H1 (cell line): ENCODE measurements at regions not wholly inside any gene's neighbourhood (a gene's known extent, or its start where the extent isn't known, plus 50 kb on each side); places are given as distances from the start of the nearest gene placed in this dataset.

Experiments
- CTCF ChIA-PET: fragments of 300-600 bp; sonication (Branson Sonifier 250); formaldehyde crosslinking; loops from one replicate; lab custom pipeline; 2021; ENCODE audit not compliant: partially characterized antibody; lab: Charles Lee
- POLR2A ChIA-PET: fragments of 300-600 bp; sonication (Branson Sonifier 250); formaldehyde crosslinking; loops from one replicate; lab custom pipeline; 2021; ENCODE audit warnings: inconsistent platforms; ENCODE audit not compliant: partially characterized antibody; lab: Charles Lee
- DNase-seq, 2 experiments: peaks; one replicate each; pipeline versions ENCODE4 v3.0.0 to v3.0.0-alpha.2; 2010 to 2022; ENCODE audit warnings: low spot score in 2 of 2, low read depth in 1 of 2, mixed read lengths in 1 of 2
- FAIRE-seq: peaks from 2 replicates; lab custom pipeline; 2011; peaks lifted over from hg19 to GRCh38; lab: Jason Lieb, UNC
- H2AFZ ChIP-seq: 2 replicates; pipeline ENCODE4 v1.8.1; 2012; ENCODE audit warnings: low read length, inconsistent platforms
- H2AK5ac ChIP-seq: 2 replicates; pipeline ENCODE4 v1.6.1; 2013; ENCODE audit warnings: low read depth, low read length
- H2BK120ac ChIP-seq: replicated peaks from 2 replicates; pipeline ENCODE3; 2013; ENCODE audit warnings: low read depth, low read length, inconsistent platforms
- H2BK12ac ChIP-seq: 2 replicates; pipeline ENCODE4 v1.6.1; 2013; ENCODE audit warnings: low read depth, low read length
- H2BK15ac ChIP-seq: 2 replicates; pipeline ENCODE4 v1.6.1; 2013; ENCODE audit warnings: low read length
- H2BK20ac ChIP-seq: 2 replicates; pipeline ENCODE4 v1.6.1; 2013; ENCODE audit warnings: low read length
- H2BK5ac ChIP-seq: 2 replicates; pipeline ENCODE4 v1.6.1; 2013; ENCODE audit warnings: low read depth, low read length
- H3K14ac ChIP-seq: 2 replicates; pipeline ENCODE4 v1.6.1; 2013; ENCODE audit warnings: inconsistent platforms; ENCODE audit not compliant: insufficient read length
- H3K18ac ChIP-seq: 2 replicates; pipeline ENCODE4 v1.6.1; 2013; ENCODE audit warnings: low read length; ENCODE audit errors: extremely low read depth
- H3K23ac ChIP-seq: 2 replicates; pipeline ENCODE4 v1.6.1; 2013; ENCODE audit warnings: inconsistent platforms; ENCODE audit not compliant: insufficient read length
- H3K23me2 ChIP-seq: 2 replicates; pipeline ENCODE4 v1.6.1; 2013; ENCODE audit warnings: low read depth, low read length
- H3K27ac ChIP-seq: 2 replicates; pipeline ENCODE4 v1.6.1; 2011; ENCODE audit warnings: low read depth, low read length, inconsistent platforms
- H3K27me3 ChIP-seq, 4 experiments: replicated peaks in 1 of 4; 1 replicate in 1 of 4; 2 replicates in 3 of 4; pipeline versions ENCODE4 v1.6.1 to v1.8.1; 2011 to 2013; ENCODE audit warnings: low read length in 3 of 4, mild to moderate bottlenecking in 3 of 4, inconsistent platforms in 2 of 4, mixed read lengths in 2 of 4, moderate library complexity in 1 of 4; ENCODE audit not compliant: control insufficient read depth in 3 of 4, insufficient read depth in 3 of 4; ENCODE audit errors: extremely low read depth in 1 of 4
- H3K36me3 ChIP-seq, 4 experiments: 2 replicates each; pipeline versions ENCODE4 v1.6.1 to v1.8.1; 2011 to 2013; ENCODE audit warnings: mild to moderate bottlenecking in 4 of 4, low read length in 3 of 4, moderate library complexity in 2 of 4, control low read depth in 1 of 4, inconsistent platforms in 1 of 4; ENCODE audit not compliant: insufficient read depth in 4 of 4, control insufficient read depth in 2 of 4
- H3K4ac ChIP-seq: replicated peaks from 2 replicates; pipeline ENCODE3; 2013; ENCODE audit warnings: low read length, low read depth, mixed read lengths, inconsistent platforms; ENCODE audit not compliant: insufficient read length
- H3K4me1 ChIP-seq, 4 experiments: replicated peaks in 1 of 4; 1 replicate in 1 of 4; 2 replicates in 3 of 4; pipeline versions ENCODE4 v1.6.1 to v1.8.1; 2011 to 2013; ENCODE audit warnings: low read length in 3 of 4, inconsistent platforms in 2 of 4, mixed read lengths in 1 of 4; ENCODE audit not compliant: insufficient read depth in 4 of 4, control insufficient read depth in 3 of 4
- H3K4me2 ChIP-seq, 2 experiments: 2 replicates each; pipeline versions ENCODE4 v1.6.1 to v1.8.1; 2011 to 2013; ENCODE audit warnings: low read depth in 2 of 2, low read length in 2 of 2, control low read depth in 1 of 2, inconsistent platforms in 1 of 2, mild to moderate bottlenecking in 1 of 2; ENCODE audit not compliant: insufficient read depth in 1 of 2
- H3K4me3 ChIP-seq, 4 experiments: fragments of 200-600, 300-600 bp in 1 of 4; sonication (generic), shearing (Covaris generic), sonication (Bioruptor Twin) in 1 of 4; 2 replicates each; pipeline versions ENCODE4 v1.5.1 to v1.8.1; 2011 to 2016; ENCODE audit warnings: low read length in 4 of 4, low read depth in 3 of 4, control low read depth in 2 of 4, inconsistent platforms in 2 of 4, mild to moderate bottlenecking in 2 of 4, mixed read lengths in 1 of 4, moderate library complexity in 1 of 4; ENCODE audit not compliant: insufficient read depth in 2 of 4; ENCODE audit errors: extremely low read depth in 1 of 4
- H3K56ac ChIP-seq: replicated peaks from 2 replicates; pipeline ENCODE3; 2013; ENCODE audit warnings: low read depth, mild to moderate bottlenecking, mixed read lengths, low read length, inconsistent platforms; ENCODE audit not compliant: insufficient read length
- H3K79me1 ChIP-seq: 2 replicates; pipeline ENCODE4 v1.6.1; 2013; ENCODE audit warnings: low read depth, low read length, control low read depth
- H3K79me2 ChIP-seq, 2 experiments: 2 replicates each; pipeline versions ENCODE4 v1.6.1 to v1.8.1; 2012 to 2013; ENCODE audit warnings: low read length in 2 of 2, mild to moderate bottlenecking in 2 of 2, inconsistent platforms in 1 of 2; ENCODE audit not compliant: insufficient read depth in 2 of 2, control insufficient read depth in 1 of 2
- H3K9ac ChIP-seq, 4 experiments: replicated peaks in 1 of 4; 1 replicate in 1 of 4; 2 replicates in 3 of 4; pipeline versions ENCODE4 v1.6.1 to v1.8.1; 2011 to 2013; ENCODE audit warnings: low read depth in 3 of 4, low read length in 3 of 4, control low read depth in 2 of 4, mild to moderate bottlenecking in 2 of 4, moderate library complexity in 2 of 4, inconsistent platforms in 1 of 4; ENCODE audit errors: extremely low read depth in 1 of 4
- H3K9me3 ChIP-seq, 2 experiments: 2 replicates each; pipeline versions ENCODE4 v1.6.1 to v1.8.1; 2012 to 2013; ENCODE audit warnings: mild to moderate bottlenecking in 2 of 2, moderate library complexity in 2 of 2, control low read depth in 1 of 2, inconsistent platforms in 1 of 2, low read depth in 1 of 2, low read length in 1 of 2, mixed read lengths in 1 of 2; ENCODE audit not compliant: insufficient read depth in 2 of 2
- H4K20me1 ChIP-seq, 2 experiments: replicated peaks in 1 of 2; 2 replicates each; pipeline versions ENCODE3 to v1.8.1; 2011 to 2013; ENCODE audit warnings: inconsistent platforms in 2 of 2, low read length in 2 of 2, mild to moderate bottlenecking in 1 of 2; ENCODE audit not compliant: insufficient read depth in 2 of 2, control insufficient read depth in 1 of 2
- H4K5ac ChIP-seq: 2 replicates; pipeline ENCODE4 v1.6.1; 2013; ENCODE audit warnings: low read length, low read depth, mixed read lengths, inconsistent platforms; ENCODE audit not compliant: insufficient read length
- H4K8ac ChIP-seq: 2 replicates; pipeline ENCODE4 v1.8.0; 2013; ENCODE audit warnings: mild to moderate bottlenecking, moderate library complexity, low read length, inconsistent platforms; ENCODE audit not compliant: insufficient read depth; ENCODE audit errors: extremely low read depth
- H4K91ac ChIP-seq: replicated peaks from 2 replicates; pipeline ENCODE3; 2013; ENCODE audit warnings: low read length, mixed read lengths, inconsistent platforms; ENCODE audit not compliant: insufficient read length
- CBX5 ChIP-seq: fragments of 300-800, 300-1000 bp; sonication (generic); IDR thresholded peaks from 2 replicates; pipeline ENCODE4 v1.7.1; 2016; ENCODE audit warnings: antibody characterized with exemption, low read length, low read depth
- CREB1 ChIP-seq: IDR thresholded peaks from 2 replicates; pipeline ENCODE4 v1.6.1; 2012; ENCODE audit warnings: inconsistent platforms
- EP300 ChIP-seq, 2 experiments: IDR thresholded peaks; 1 replicate in 1 of 2; 2 replicates in 1 of 2; pipeline ENCODE4 v1.6.1; 2011 to 2012; ENCODE audit warnings: low read depth in 2 of 2, low read length in 2 of 2, mild to moderate bottlenecking in 2 of 2, borderline replicate concordance in 1 of 2, inconsistent platforms in 1 of 2, moderate library complexity in 1 of 2
- KDM5A ChIP-seq: fragments of 200-600 bp; IDR thresholded peaks from 2 replicates; pipeline ENCODE4 v1.7.1; 2012; ENCODE audit warnings: mild to moderate bottlenecking, low read length, inconsistent platforms, mixed read lengths
- RXRA ChIP-seq: IDR thresholded peaks from 2 replicates; pipeline ENCODE4 v1.6.1; 2011; ENCODE audit warnings: low read depth, mild to moderate bottlenecking, low read length, moderate library complexity; ENCODE audit not compliant: insufficient read depth
- SP1 ChIP-seq: IDR thresholded peaks from 2 replicates; pipeline ENCODE4 v1.6.1; 2011; ENCODE audit warnings: low read depth, low read length
- WGBS, 2 experiments: shearing (Covaris generic) in 1 of 2; methylation state at CpG; one replicate each; pipeline versions ENCODE4 v1.1.6 to v1.1.7; 2013 to 2015; ENCODE audit warnings: low lambda C conversion rate in 2 of 2, mixed read lengths in 2 of 2, inconsistent platforms in 1 of 2, low coverage in 1 of 2, missing lambda C conversion rate in 1 of 2; ENCODE audit not compliant: insufficient replicate concordance in 2 of 2, insufficient coverage in 1 of 2, insufficient read length in 1 of 2; ENCODE audit errors: extremely low coverage in 1 of 2, missing lambda C conversion rate in 1 of 2; 5-methylcytosine and 5-hydroxymethylcytosine counted together
- TF ChIP-seq, protein P1 (sequence below): IDR thresholded peaks from 2 replicates; pipeline ENCODE4 v1.6.1; 2011; ENCODE audit warnings: low read length, improper control_type of control experiment

DNA sequence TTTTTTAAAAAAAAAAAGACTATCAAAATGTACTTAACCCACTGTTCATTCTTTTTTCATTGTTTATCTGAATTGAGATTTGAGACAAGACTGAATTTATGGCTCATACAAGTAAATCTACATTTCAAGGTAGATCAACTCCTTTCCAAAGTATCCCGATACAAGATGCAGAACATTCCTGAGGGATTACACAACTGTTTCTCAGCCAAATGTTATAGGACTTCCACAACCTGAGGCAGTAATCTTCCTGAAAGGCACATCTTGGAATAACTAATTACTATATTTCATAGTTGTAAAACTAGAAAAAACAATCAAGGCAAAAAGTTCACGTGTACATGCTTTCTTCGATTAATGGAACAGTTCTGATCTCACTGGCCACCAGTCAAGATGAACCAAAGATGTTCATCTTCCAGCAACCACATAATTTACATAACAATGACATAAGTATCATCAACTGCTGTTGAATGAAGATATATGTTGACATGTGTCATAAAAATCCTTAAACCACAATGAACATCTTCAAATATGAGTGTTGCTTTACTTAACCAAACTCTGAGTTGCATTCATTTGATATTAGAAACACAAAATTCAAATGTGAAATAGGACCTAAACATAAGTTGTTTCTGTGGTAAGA lies 225.2 kb upstream of the DKK2 start:
- H3K4me2 ChIP-seq: no peak overlapping the region
- WGBS, 2 experiments: 92% methylated on average over 3 of the region's 3 CpGs; no CpG with 5 or more reads in 1 of the 2 experiments
- H3K9me3 ChIP-seq: no peaks in the 10 kb centered on the region
- H3K9ac ChIP-seq: no peak overlapping the region
- no peaks in the 10 kb centered on the region for H3K79me2 ChIP-seq
- H3K56ac ChIP-seq: no peak overlapping the region
- H3K14ac ChIP-seq: no peak overlapping the region
- no peak overlapping the region for H2BK15ac ChIP-seq
- no peak overlapping the region for H2BK120ac ChIP-seq
- H4K20me1 ChIP-seq: no peaks in the 10 kb centered on the region
- no peak overlapping the region for H2BK20ac ChIP-seq
- H4K8ac ChIP-seq: no peak overlapping the region
- no peak overlapping the region for H3K23ac ChIP-seq
- no peak overlapping the region for H3K4ac ChIP-seq
- H3K18ac ChIP-seq: no peak overlapping the region
- no peak overlapping the region for H3K27ac ChIP-seq
- ChIA-PET CTCF (no interaction called here), POLR2A (no interaction called here)
- FAIRE-seq (no peak), DNase-seq (no peak)
- H2AK5ac ChIP-seq: no peak overlapping the region
- no peak overlapping the region for H3K4me3 ChIP-seq
- H3K4me1 ChIP-seq: no peaks in the 10 kb centered on the region
- no peaks in the 10 kb centered on the region for H3K36me3 ChIP-seq
- H3K27me3 ChIP-seq: no peaks in the 10 kb centered on the region
- H2BK12ac ChIP-seq: no peak overlapping the region
- H4K91ac ChIP-seq: no peak overlapping the region
- H2BK5ac ChIP-seq: no peak overlapping the region
- H4K5ac ChIP-seq: no peak overlapping the region
- H3K79me1 ChIP-seq: no peaks in the 10 kb centered on the region
- TF ChIP-seq SP1 (no peak), CREB1 (no peak), CBX5 (no peak), KDM5A (no peak), RXRA (no peak), EP300 (IDR thresholded peaks at IDR 0.05; ENCODE audit: borderline replicate concordance in 1 of 2, low read depth in 2 of 2, low read length in 2 of 2) (no peak)
- TF ChIP-seq, protein P1, sequence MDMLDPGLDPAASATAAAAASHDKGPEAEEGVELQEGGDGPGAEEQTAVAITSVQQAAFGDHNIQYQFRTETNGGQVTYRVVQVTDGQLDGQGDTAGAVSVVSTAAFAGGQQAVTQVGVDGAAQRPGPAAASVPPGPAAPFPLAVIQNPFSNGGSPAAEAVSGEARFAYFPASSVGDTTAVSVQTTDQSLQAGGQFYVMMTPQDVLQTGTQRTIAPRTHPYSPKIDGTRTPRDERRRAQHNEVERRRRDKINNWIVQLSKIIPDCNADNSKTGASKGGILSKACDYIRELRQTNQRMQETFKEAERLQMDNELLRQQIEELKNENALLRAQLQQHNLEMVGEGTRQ: no peak
- H3K23me2 ChIP-seq: no peaks in the 10 kb centered on the region
- H2AFZ ChIP-seq: no peak overlapping the region
